Nephron (organoid): ENCODE measurements at regions not wholly inside any gene's neighbourhood (a gene's known extent, or its start where the extent isn't known, plus 50 kb on each side); places are given as distances from the start of the nearest gene placed in this dataset.

Source experiments
- H3K27ac Mint-ChIP-seq, 3 experiments: 2 replicates each; pipeline ENCODE4 v1.8.0; 2020; ENCODE audit warnings: mixed read lengths in 3 of 3, mild to moderate bottlenecking in 2 of 3, moderate library complexity in 1 of 3
- H3K27me3 Mint-ChIP-seq: 2 replicates; pipeline ENCODE4 v1.8.0; 2021; ENCODE audit warnings: low read depth, mild to moderate bottlenecking, moderate library complexity, mixed read lengths
- H3K36me3 Mint-ChIP-seq: 2 replicates; pipeline ENCODE4 v1.8.0; 2020; ENCODE audit warnings: low read depth, mixed read lengths
- H3K4me1 Mint-ChIP-seq: 2 replicates; pipeline ENCODE4 v1.8.0; 2020; ENCODE audit warnings: mixed read lengths
- H3K4me3 Mint-ChIP-seq, 3 experiments: 2 replicates each; pipeline ENCODE4 v1.8.0; 2020; ENCODE audit warnings: mild to moderate bottlenecking in 3 of 3, mixed read lengths in 3 of 3, moderate library complexity in 2 of 3
- H3K9me3 Mint-ChIP-seq: 2 replicates; pipeline ENCODE4 v1.8.0; 2020; ENCODE audit warnings: mixed read lengths
- CTCF ChIP-seq, 3 experiments: fragments of 200-600 bp; sonication (generic); IDR thresholded peaks; one replicate each; pipeline ENCODE4 v1.5.0; 2021; ENCODE audit warnings: antibody characterized with exemption in 3 of 3; ENCODE audit not compliant: unreplicated experiment in 3 of 3

GRCh38 chr9:108374626-108375025 lies 481.2 kb downstream of the ACTL7B start:
- Mint-ChIP-seq H3K4me1 (no peaks in the 10 kb centered on the region), H3K27ac (no peak overlapping the region), H3K36me3 (no peaks in the 10 kb centered on the region), H3K4me3 (no peak overlapping the region), H3K27me3 (no peaks in the 10 kb centered on the region), H3K9me3 (peaks cover 31% of the 10 kb centered on the region)
- TF ChIP-seq CTCF (IDR thresholded peaks at IDR 0.05; ENCODE audit: unreplicated experiment in 3 of 3): no peak

- Mint-ChIP-seq H3K4me3 (no peak overlapping the region), H3K36me3 (no peaks in the 10 kb centered on the region), H3K9me3 (peaks cover 27% of the 10 kb centered on the region), H3K27ac (no peak overlapping the region), H3K4me1 (no peaks in the 10 kb centered on the region), H3K27me3 (peaks cover 5% of the 10 kb centered on the region)
- no peak for TF ChIP-seq CTCF (IDR thresholded peaks at IDR 0.05; ENCODE audit: unreplicated experiment in 3 of 3)
Observed at GRCh38 chr9:108367188-108367587, 488.6 kb downstream of the ACTL7B start.

- Mint-ChIP-seq H3K27ac (no peak overlapping the region), H3K4me3 (no peak overlapping the region), H3K9me3 (peaks cover 10% of the 10 kb centered on the region), H3K36me3 (no peaks in the 10 kb centered on the region), H3K27me3 (peaks cover 5% of the 10 kb centered on the region), H3K4me1 (peaks cover 6% of the 10 kb centered on the region)
- TF ChIP-seq CTCF (IDR thresholded peaks at IDR 0.05; ENCODE audit: unreplicated experiment in 3 of 3): no peak
Observed at GRCh38 chr9:108363311-108363710, 492.5 kb downstream of the ACTL7B start.

GRCh38 chr9:108360304-108360703 lies 495.5 kb downstream of the ACTL7B start:
- TF ChIP-seq CTCF (IDR thresholded peaks at IDR 0.05; ENCODE audit: unreplicated experiment in 3 of 3): no peak
- Mint-ChIP-seq H3K27me3 (peaks cover under 1% of the 10 kb centered on the region), H3K4me1 (peaks cover 6% of the 10 kb centered on the region), H3K36me3 (no peaks in the 10 kb centered on the region), H3K27ac (no peak overlapping the region), H3K9me3 (peaks cover 3% of the 10 kb centered on the region), H3K4me3 (no peak overlapping the region)

- Mint-ChIP-seq H3K4me3 (no peak overlapping the region), H3K9me3 (peaks cover 2% of the 10 kb centered on the region), H3K36me3 (no peaks in the 10 kb centered on the region), H3K27me3 (no peaks in the 10 kb centered on the region), H3K27ac (no peak overlapping the region), H3K4me1 (peaks cover 6% of the 10 kb centered on the region)
- no peak for TF ChIP-seq CTCF (IDR thresholded peaks at IDR 0.05; ENCODE audit: unreplicated experiment in 3 of 3)
Observed at GRCh38 chr9:108356806-108357205, 499.0 kb downstream of the ACTL7B start.

GRCh38 chr9:108351571-108351970 lies 504.2 kb downstream of the ACTL7B start:
- no peak for TF ChIP-seq CTCF (IDR thresholded peaks at IDR 0.05; ENCODE audit: unreplicated experiment in 3 of 3)
- Mint-ChIP-seq H3K27ac (no peak overlapping the region), H3K4me3 (no peak overlapping the region), H3K4me1 (no peaks in the 10 kb centered on the region), H3K36me3 (no peaks in the 10 kb centered on the region), H3K27me3 (peaks cover 7% of the 10 kb centered on the region), H3K9me3 (no peaks in the 10 kb centered on the region)
